NCI-H526 treated with DMSO at 0.1 percent for 48 hours (cell line): ENCODE measurements at regions not wholly inside any gene's neighbourhood (a gene's known extent, or its start where the extent isn't known, plus 50 kb on each side); places are given as distances from the start of the nearest gene placed in this dataset.
"Not testable (repeated sequence)": the region's sequence is repeated elsewhere in the genome, so short reads cannot be mapped to it uniquely, and the experiment has no call there.

Experiments
- DNase-seq: peaks from one replicate; lab custom pipeline; 2025; lab: John Stamatoyannopoulos, UW

DNA sequence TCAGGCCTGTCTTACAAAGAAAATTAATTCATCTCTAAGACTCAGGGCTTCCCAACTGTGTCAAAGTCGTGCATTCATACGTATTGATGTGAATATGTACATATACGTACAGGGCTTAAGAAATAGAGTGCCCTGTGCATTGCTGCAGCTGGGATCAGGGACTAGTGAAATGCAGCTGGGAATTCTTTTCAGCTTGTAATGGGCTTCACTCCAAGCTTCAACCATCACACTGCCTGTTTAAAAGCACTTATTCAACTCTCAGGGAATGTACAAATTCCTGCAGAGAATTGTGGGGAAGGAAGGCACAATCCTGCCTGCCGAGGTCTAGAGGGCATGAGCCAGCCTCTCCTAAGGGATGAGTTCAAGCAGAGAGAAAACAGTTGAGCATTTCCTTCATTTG lies 59.6 kb upstream of the MAN2A1 start:
- no peak for DNase-seq

DNA sequence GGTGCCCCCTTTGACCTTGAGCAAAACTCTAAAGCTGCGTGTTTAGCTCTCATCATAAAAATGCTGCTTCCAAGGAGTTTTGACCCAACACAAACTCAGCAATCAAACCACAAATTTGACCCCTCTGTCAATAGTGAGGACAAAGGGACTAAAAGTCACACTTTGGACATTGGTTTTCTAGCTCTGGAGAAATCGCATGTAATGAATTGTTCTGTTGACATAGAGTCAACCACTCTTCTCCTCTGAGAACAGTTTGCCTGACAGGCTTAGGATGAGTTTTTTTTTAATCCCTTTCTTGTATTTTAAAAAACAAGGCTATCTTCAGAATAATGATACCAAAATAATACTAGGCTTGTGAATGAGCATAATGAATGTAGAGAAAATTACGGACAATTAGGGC lies 61.1 kb upstream of the MAN2A1 start:
- no peak for DNase-seq

DNA sequence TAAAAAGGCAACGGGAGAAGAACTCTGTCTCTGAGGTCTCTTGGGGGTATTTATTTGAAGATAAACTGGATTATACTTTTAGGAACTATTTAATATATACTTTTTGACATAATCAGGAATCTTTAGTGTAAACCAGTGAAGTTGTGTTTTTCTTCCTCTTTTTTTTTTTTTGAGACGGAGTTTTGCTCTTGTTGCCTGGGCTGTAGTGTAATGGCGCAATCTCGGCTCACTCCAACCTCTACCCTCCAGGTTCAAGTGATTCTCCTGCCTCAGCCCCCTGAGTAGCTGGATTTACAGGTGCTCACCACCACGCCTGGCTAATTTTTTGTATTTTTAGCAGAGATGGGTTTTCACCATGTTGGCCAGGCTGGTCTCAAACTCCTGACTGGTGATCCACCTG lies 68.5 kb upstream of the MAN2A1 start:
- DNase-seq = not testable (repeated sequence)

DNA sequence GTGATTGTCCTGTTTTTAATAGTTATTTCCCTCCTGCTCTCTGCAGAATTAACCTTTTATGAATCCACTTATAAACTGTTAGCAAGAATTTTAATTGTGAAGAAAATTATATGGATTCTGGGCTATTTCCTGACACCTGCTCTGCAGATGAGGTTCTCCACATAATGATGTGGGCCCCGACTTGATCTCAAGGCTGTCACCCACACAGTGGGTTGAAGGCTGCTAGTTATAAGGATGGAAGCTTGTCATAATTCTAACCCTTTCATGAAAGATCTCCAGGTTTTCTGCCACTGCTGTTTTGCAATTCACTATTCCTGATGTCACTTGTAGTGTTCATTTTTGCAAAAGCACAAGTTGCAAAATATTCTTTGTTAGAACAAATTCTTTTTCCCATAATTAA lies 69.1 kb upstream of the MAN2A1 start:
- no peak for DNase-seq

DNA sequence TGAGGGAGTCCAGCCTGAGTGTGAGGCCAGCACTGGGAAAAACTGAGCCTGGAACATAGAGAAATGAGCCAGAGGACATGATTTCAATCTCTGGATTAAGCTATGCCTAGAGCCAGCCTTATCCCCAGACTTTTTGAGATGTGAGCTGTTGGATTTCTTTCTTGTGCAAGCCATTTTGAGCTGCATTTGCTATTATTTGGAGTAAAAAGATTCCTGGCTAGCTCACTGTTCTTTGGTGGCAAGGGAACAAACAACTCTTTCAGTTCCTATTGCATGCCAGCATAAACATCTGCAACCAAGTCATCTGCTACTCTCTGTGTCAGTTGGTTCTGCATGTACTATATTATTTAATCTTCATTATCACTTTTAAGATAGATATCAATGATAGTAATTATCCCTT lies 70.1 kb upstream of the MAN2A1 start:
- DNase-seq = no peak

DNA sequence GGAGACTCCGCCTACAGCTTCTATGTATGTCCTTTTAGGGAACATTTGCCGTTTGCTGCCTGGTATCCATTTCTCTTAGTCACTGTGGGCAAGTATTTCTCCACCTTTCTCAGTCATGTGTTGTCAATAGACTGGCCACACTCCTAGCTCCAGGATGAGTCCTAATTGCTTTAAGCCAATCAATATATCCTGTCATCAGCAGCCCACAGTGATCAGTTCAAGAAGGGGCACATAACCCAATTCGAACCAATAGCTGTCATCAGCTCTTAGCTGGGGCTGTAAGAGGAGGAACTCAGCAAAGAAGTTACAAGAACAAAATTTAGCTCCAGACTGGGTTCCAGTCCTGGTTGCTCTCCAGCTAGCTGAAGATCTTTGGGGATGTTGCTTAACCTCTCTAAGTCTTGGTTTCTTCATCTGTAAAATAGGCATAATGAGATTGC lies 70.7 kb upstream of the MAN2A1 start:
- no peak for DNase-seq

DNA sequence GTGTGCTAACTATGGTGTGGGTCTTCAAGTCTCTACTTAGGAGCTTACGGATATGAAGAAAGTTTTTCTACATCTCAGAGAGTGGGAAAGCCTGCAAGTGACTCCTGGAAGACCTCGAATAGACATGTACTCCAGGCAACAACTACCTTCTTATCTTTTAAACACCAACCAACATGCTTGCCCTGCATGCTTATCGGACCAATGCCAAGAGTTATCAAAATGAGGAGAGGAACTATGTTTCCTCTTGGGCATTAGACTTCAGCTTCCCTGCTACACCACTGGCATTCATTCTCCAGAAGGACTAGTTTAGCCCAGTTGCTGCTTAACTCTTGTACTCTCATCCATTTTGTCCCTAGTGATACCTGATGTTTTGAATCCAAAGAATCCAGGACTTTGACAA lies 74.7 kb upstream of the MAN2A1 start:
- DNase-seq = no peak

DNA sequence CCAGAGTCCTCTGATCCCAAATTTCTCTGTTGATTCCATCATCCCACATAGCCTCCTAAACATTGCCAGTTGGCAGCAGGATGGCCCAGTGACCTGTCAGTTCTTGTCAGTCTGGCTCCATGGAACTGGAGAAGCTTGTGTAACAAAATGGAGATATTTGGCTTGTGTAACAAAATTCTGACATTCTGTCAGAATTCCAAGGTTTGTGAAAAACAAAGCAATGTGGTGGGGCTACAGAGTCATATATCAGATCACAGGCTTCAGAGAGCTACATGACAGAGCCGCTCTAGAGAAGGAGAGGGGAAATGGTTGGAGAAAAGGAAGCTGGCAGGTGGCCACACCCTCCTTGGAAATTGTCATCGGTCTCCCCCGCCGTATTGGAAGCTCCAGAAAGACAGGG lies 75.4 kb upstream of the MAN2A1 start:
- DNase-seq = no peak

DNA sequence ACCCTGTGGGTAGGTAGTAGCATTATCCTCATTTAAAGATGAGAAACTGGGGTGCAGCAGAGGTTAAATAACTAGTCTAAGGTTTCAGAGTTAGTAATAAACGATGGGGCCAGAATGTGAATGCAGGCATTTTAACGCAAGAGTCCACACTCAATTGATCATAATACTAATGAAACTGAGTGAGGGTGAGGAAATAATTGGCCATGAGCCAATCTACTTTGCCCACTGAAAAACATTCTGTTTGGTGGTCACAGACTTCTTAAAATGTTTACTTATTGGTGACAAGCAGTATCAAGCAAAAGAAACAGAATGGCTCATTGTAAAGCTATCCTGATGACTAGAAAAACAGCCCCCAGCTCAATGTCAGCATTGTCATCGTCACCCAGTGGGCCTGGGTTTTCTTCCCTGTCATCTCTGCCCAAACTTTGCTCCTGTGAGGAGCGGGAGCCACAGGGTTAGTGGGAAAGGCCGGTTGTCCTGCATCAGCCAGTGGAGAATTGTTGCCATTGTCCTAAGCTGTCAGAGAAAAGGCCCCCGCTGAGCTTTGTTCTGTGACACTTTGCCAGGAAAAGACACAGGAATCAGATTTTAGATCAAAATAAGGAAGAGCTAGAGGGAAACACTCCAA lies 77.3 kb upstream of the MAN2A1 start:
- DNase-seq = no peak

DNA sequence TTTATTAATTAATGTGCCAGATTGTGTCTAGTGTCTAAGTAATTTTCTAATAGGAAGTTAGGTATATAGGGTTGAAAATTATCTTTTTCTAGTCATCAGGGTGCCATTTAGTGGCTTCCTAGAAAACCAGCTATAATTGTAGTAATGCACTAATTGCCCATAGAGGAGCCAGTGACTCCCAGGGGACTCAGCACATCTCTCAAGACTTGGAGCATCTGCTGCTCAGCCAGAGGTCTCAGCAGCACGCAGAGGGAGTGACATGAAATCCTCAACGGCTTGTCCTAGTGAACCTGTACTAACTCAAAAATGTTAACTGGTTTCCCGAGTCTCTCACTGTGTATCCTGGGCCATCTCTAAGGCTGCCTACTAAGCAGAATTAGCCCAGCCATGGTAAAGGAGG lies 78.2 kb upstream of the MAN2A1 start:
- no peak for DNase-seq

DNA sequence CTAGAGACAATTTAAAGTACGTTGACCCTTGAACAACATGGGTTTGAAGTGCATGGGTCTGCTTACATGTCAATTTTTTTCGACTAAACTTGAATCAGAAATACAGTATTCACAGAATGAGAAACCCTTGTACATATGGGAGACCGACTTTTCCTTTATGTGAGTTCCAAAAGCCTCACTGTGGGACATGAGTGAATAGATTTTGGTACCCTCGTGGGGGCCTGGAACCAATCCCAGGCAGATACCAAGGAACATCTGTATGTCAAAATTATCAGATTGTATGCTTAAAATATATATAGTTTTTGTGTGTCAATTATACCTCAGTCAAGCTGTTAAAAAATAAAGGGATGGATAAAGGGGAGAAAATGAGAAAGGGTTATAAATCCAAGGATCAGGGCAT lies 78.7 kb upstream of the MAN2A1 start:
- no peak for DNase-seq

DNA sequence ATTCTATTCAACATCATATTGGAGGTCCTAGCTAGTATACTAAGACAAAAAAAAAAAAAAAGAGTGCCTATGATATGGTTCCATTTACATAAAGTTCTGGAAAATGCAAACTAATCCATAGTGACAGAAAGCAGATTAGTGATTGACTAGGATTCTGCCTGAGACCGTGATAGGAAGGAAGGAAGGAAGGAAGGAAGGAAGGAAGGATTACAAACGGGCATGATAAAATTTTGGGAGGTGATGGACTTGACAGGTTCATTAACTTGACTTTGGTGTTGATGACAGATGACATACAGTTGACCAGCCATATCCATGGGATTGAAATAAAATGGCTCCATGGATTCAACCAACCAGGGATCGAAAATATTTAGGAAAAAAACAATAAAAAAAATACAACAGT lies 79.1 kb upstream of the MAN2A1 start:
- no peak for DNase-seq

DNA sequence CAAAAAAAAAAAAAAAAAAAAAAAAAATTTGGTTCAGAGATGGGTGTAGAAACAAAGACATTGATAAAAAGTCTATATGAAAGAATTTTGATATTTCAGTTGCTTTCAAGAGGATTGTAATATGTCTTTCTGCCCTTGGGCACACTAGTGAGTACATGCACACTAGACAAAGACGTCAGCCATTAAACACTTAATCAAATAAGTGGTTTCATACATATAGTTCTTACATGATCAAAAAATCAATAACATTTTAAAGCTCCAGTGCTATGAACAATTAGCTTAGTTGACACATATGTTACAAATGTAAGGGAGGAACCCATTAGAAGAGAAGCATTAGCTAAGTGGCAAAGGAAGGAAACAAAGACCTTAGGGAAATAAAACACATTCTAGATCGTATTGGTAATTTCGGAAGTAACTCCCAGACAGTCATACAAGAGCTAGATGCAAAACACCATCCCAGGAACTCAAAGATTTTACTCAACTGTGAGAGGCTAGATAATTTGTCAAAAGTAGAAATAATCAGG lies 84.5 kb upstream of the MAN2A1 start:
- DNase-seq = no peak

DNA sequence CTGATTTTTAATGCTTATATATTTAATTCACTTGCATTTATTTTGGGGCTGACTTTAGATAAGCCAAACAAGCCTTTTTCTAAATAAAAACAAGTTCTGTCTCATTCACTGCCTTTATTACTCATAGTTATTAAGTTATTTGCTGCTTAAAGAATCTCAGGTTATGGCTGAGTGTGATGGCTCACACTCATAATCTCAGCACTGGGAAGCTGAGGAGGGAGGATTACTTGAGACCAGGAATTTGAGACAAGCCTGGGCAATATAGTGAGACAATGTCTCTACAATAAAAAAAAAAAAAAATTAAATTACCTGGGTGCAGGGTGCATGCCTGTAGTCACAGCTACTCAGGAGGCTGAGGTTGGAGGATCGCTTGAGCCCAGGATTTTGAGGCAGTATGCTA lies 85.0 kb upstream of the MAN2A1 start:
- no peak for DNase-seq

DNA sequence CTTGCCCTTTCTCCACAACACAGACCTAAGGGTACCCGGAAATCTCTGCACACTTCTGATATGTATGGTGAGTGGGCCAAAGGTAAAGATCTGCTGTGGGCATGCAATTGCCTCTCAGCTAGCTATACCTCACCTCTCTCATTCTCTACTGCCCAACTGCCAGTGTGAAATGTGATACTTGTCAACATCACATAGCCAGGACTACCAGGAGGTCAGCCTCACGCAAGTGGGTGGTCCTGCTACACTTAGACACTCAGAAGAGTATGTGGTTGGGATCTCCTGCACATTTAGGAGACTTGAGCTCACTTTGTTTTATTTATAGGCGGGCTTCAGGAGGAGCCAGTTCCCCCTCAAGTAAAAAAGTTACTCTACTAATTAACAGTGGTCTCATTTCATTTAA lies 88.0 kb upstream of the MAN2A1 start:
- no peak for DNase-seq

DNA sequence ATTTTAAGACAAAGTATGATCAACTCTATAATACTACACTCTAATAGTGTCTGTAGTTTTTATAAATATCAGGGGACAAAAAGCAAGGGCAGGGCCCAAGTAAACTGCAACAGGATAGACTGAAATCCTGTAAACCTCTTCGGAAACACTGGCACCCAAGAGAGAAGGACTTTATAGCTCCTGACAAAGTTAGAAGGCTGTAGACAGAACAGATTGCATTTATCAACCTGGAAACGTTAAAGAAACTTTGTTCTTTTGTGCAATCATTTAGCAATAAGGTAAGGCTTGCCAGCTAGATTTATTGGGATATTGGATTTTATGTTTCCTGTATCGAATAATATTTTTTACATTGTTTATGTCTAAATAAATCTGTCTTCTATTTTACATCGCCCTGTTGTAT lies 91.8 kb upstream of the MAN2A1 start:
- no peak for DNase-seq

DNA sequence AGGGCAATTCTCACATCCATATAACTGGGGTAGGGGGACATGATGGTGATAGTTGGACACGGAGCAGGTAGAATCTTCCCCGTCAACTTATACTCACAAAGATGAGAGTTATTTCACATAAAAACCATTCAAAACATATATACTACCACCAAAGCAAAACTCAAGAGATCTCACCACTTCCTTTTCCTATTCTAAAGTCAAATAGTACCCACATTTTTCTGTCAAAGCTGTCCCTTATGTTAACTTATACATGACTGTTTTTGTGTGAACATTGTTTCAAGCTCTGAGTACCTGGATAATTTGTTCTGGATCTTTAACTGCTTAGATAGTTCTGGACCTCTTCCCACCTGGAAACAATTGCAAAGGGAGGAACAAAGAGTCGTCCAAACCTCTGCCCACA lies 95.5 kb upstream of the MAN2A1 start:
- no peak for DNase-seq

DNA sequence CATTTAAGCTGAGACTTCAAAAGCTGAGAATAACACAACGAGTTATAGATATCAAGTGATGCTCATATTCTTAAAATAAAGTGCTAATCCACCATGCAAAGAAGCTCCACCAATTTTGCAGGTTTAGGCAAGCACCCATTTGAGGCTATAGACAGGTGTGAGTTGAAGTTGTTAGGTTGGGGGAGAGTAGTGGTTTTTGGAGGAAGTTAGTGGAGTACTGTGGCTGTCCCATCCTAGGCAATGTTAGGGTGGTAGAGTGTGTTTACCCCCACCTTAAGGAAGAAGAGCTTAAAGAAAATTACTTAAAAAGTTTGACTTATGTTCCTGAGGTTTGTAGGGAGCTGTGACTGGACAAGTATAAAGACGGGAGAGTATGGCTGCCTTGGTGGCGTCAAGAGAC lies 98.9 kb upstream of the MAN2A1 start:
- no peak for DNase-seq

DNA sequence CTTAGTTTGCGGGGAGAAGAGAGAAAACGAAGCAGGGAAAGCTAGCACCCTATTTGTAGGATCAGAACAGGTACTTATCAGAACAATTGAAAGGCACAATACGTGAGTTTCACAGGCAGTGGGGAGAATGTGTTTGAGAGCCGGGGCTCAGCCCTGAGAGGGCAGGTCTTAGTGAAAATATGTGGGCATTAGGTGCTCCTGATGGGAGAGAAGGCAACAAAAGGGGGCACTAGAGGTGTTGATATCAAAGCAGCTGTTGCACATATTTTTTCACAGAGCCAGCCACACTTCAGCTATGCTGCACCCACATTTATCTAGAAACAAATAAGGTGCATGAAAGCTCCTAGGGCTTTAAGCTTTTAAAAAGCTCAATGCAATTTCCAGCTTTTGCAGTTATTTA lies 99.7 kb upstream of the MAN2A1 start:
- no peak for DNase-seq

DNA sequence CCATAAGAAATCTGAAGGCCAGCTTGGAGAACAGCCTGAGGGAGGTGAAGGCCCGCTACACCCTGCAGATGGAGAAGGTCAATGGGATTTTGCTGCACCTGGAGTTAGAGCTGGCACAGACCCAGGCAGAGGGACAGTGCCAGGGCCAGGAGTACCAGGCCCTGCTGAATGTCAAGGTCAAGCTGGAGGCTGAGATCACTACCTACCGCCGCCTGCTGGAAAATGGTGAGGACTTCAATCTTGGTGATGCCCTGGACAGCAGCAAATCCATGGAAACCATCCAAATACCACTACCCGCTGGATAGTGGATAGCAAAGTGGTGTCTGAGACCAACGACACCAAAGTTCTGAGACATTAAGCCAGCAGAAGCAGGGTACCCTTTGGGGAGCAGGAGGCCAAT lies 100.5 kb upstream of the MAN2A1 start:
- DNase-seq = no peak

DNA sequence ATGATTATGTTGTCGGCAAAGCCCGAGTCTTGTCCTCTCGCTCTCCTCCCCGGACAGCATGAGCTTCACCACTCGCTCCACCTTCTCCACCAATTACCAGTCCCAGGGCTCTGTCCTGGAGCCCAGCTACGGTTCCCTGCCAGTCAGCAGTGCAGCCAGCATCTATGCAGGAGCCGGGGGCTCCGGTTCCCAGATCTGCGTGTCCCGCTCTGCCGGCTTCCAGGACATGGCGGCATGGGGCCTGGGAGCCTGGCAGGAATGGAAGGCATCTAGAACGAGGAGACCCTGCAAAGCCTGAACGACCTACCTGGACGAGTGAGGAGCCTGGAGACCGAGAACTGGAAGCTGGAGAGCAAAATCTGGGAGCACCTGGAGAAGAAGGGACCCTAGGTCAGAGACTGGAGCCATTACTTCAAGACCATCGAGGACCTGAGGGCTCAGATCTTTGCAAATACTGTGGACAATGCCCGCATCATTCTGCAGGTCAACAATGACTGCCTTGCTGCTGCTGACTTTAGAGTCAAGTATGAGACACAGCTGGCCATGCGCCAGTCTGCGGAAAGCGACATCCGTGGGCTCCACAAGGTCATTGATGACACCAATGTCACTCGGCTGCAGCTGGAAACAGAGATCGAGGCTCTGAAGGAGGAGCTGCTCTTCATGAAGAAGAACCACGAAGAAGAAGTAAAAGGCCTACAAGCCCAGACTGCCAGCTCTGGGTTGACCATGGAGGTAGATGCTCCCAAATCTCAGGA lies 101.3 kb upstream of the MAN2A1 start:
- DNase-seq = no peak

DNA sequence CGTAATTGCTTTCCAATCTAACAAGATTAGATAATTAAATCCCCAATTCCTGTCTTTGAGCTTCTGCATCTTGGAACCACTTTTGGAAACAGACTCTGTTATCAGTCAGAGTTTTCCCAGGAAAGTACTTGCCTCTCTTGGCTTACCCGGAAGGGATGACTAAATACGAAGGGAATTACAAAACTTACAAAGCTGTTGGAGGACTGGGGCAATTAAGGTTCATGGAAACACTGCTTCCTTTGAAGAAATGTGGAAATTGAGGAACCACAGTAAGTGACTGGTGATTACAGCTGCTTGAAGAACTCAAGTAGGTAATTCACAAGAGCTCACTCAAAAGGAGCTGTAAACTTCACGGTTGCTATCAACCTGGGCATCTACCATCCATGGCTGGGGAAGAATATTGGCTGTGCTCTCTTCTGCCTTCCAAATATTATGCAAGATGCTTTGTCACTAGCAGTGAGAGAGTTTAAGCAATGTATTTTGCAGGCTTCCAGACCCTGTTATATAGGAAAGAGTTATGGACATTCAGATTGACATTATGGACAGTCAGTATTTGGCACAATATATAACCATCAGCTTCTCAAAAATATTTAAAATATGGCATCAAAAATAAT lies 104.6 kb upstream of the MAN2A1 start:
- DNase-seq = no peak

DNA sequence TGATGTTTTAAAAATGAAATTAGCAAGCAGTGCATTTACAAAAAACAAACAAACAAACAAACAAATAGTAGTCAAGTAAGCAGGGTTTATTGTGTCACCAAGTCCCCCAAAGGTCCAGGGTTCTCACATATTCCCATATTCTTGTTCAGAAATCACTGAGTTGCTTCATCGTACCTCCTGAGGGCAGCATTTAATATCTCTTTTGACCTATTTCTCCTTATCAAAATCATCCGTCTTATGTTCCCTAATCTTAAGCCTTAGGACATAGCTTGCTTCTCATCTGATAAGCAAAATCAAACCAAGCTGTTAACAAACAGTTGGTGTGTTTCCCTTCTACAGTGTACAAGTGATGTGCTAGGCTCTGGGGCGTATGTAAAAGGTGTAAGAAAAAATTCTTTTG lies 109.5 kb upstream of the MAN2A1 start:
- DNase-seq = no peak
